ENCODE measurements at regions not wholly inside any gene's neighbourhood (a gene's known extent, or its start where the extent isn't known, plus 50 kb on each side); places are given as distances from the start of the nearest gene placed in this dataset.

DNA sequence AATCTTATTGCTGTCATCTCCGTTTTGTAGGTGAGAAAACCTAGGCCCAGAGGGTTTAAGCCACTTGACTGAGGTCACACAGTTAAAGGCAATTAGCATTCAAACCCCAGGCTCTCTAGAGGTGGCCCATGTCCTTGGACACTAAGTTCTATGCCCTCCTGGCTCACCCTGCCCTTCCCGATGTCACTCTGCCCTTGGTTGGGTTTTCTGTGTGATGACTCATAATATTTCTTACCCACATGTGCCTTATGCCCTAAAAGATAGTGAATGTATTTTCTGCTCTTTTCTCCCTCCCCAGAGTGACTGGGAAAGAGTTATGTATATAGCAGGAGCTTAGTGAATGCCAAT is 174.5 kb upstream of the PITX1 start:
- TF ChIP-seq, protein P1, sequence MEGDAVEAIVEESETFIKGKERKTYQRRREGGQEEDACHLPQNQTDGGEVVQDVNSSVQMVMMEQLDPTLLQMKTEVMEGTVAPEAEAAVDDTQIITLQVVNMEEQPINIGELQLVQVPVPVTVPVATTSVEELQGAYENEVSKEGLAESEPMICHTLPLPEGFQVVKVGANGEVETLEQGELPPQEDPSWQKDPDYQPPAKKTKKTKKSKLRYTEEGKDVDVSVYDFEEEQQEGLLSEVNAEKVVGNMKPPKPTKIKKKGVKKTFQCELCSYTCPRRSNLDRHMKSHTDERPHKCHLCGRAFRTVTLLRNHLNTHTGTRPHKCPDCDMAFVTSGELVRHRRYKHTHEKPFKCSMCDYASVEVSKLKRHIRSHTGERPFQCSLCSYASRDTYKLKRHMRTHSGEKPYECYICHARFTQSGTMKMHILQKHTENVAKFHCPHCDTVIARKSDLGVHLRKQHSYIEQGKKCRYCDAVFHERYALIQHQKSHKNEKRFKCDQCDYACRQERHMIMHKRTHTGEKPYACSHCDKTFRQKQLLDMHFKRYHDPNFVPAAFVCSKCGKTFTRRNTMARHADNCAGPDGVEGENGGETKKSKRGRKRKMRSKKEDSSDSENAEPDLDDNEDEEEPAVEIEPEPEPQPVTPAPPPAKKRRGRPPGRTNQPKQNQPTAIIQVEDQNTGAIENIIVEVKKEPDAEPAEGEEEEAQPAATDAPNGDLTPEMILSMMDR (conservative IDR thresholded peaks at IDR 0.05) = no peak
- no peak overlapping the region for H2BK20ac ChIP-seq (ENCODE audit: low read depth, low read length, poor library complexity, severe bottlenecking)
- H3K27me3 ChIP-seq (ENCODE audit: insufficient read depth, low read length) = no peaks in the 10 kb centered on the region
- H3K4me2 ChIP-seq (ENCODE audit: insufficient read depth, insufficient read length, low read length) = no peak overlapping the region
- no peaks in the 10 kb centered on the region for H3K23me2 ChIP-seq (ENCODE audit: insufficient read length, low read depth, low read length, poor library complexity, severe bottlenecking)
- WGBS (ENCODE audit: extremely low coverage, insufficient read length, low lambda C conversion rate) = no CpG with 5 or more reads among the region's 2 CpGs
- no peak overlapping the region for H2BK12ac ChIP-seq (ENCODE audit: insufficient read length, low read depth, low read length)
- H3K4ac ChIP-seq (ENCODE audit: low read depth, low read length) = no peak overlapping the region
- H4K91ac ChIP-seq (ENCODE audit: insufficient read length, low read depth, low read length) = no peak overlapping the region
- H3K79me2 ChIP-seq (ENCODE audit: insufficient read depth, low read length) = no peaks in the 10 kb centered on the region
- H4K8ac ChIP-seq (replicated peaks; ENCODE audit: insufficient read length, low read depth, low read length) = no peak overlapping the region
- peaks cover 24 to 26% of the 10 kb centered on the region in 2 experiments for H3K4me1 Mint-ChIP-seq
- H2BK5ac ChIP-seq (ENCODE audit: insufficient read length, low read length) = no peak overlapping the region
- H2BK15ac ChIP-seq (ENCODE audit: low read depth, low read length) = no peak overlapping the region
- H3K36me3 Mint-ChIP-seq (ENCODE audit: insufficient read depth in 1 of 3, low read depth in 3 of 3) = peaks cover 0 to 6% (median 0%) of the 10 kb centered on the region in 3 experiments; a peak in 2 of 7 replicates
- no peaks in the 10 kb centered on the region for H4K20me1 ChIP-seq (ENCODE audit: control insufficient read depth, insufficient read depth, insufficient read length)
- peaks cover 7 to 8% of the 10 kb centered on the region in 2 experiments for H3K9me3 Mint-ChIP-seq
- H2AK5ac ChIP-seq (ENCODE audit: insufficient read length, low read length) = no peak overlapping the region
- H3K23ac ChIP-seq (ENCODE audit: insufficient read length, low read depth, low read length) = no peak overlapping the region
- no peak overlapping the region for H4K5ac ChIP-seq (ENCODE audit: insufficient read length, low read depth, low read length)
- H3K14ac ChIP-seq (ENCODE audit: insufficient read depth, low read length) = no peak overlapping the region
- no peak for DNase-seq
- H3K79me1 ChIP-seq (ENCODE audit: insufficient read depth, low read depth, low read length, poor library complexity, severe bottlenecking) = no peaks in the 10 kb centered on the region
- H3K9me3 ChIP-seq (ENCODE audit: control insufficient read depth, low read depth, low read length) = no peaks in the 10 kb centered on the region
- no peaks in the 10 kb centered on the region; the same call in 1 of the 2 replicates for H3K4me1 ChIP-seq (ENCODE audit: insufficient read depth, low read length)
- no peak overlapping the region for H3K27ac Mint-ChIP-seq
- H3K18ac ChIP-seq (ENCODE audit: insufficient read length, low read depth, low read length) = no peak overlapping the region
- H3K27me3 Mint-ChIP-seq (ENCODE audit: low read depth) = peaks cover 11% of the 10 kb centered on the region
- H3K4me3 Mint-ChIP-seq = no peak overlapping the region
- H3K9ac ChIP-seq (ENCODE audit: extremely low read depth, insufficient read length, low read length) = no peak overlapping the region
- H3T11ph ChIP-seq (ENCODE audit: low read length) = no peak overlapping the region
- no peak overlapping the region for H3K56ac ChIP-seq (ENCODE audit: insufficient read length, low read depth, low read length)
- H2AFZ ChIP-seq (ENCODE audit: low read length) = no peak overlapping the region
- no peak overlapping the region for H3K27ac ChIP-seq (ENCODE audit: insufficient read length, low read depth, low read length)
- no peak overlapping the region for H2BK120ac ChIP-seq (ENCODE audit: low read depth, low read length, poor library complexity, severe bottlenecking)
